ENCODE measurements at regions not wholly inside any gene's neighbourhood (a gene's known extent, or its start where the extent isn't known, plus 50 kb on each side); places are given as distances from the start of the nearest gene placed in this dataset.
A peak's percentile ranks its signal among the peaks of the same experiment; 100 is the strongest.

DNA sequence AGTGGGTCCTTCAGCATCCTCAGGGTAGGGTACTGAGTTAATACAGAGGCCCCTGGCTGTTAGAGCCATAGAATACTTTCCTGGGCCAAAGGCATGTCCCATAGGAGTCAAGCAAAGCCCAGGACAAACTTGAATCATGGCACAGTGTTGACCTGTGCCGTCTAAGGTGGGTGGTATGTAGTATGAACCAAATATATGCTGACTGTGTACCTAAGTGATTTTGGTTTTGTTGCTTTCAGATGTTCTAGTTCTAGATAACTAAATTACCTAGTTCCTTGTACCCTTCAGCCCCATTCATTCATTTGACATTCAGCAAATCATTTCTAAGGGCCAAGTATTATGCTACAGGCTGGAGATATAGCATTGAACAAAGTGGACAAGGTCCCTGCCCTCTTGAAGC, 61.3 kb upstream of the GPRC5B start:
- no peak overlapping the region for H3K27ac ChIP-seq (ENCODE audit: low read depth, low read length)
- no peak overlapping the region for H3K4me2 ChIP-seq (ENCODE audit: insufficient read depth, low read length)
- no peak for DNase-seq (ENCODE audit: insufficient read length, low spot score, missing footprints)
- H3K36me3 ChIP-seq (ENCODE audit: insufficient read depth, low read length): no peaks in the 10 kb centered on the region
- no peak overlapping the region for H3K4me3 ChIP-seq (ENCODE audit: insufficient read depth, low read length)
- no peaks in the 10 kb centered on the region for H3K79me2 ChIP-seq (ENCODE audit: insufficient read depth, low read length)
- no peaks in the 10 kb centered on the region for H3K27me3 ChIP-seq (ENCODE audit: insufficient read depth, low read length)
- H2AFZ ChIP-seq (ENCODE audit: low read length): no peak overlapping the region
- no peaks in the 10 kb centered on the region for H3K4me1 ChIP-seq (ENCODE audit: insufficient read depth, low read length)
- H3K9me3 ChIP-seq (ENCODE audit: low read depth, low read length): no peaks in the 10 kb centered on the region
- no peaks in the 10 kb centered on the region for H4K20me1 ChIP-seq (ENCODE audit: insufficient read depth, low read length)
- no peak for TF ChIP-seq CTCF (IDR thresholded peaks at IDR 0.05; ENCODE audit: extremely low read depth, low read depth, low read length)

GRCh38 chr16:19940195-19940594, 55.5 kb upstream of the GPRC5B start:
- no peaks in the 10 kb centered on the region for H3K27me3 ChIP-seq (ENCODE audit: insufficient read depth, low read length)
- H3K79me2 ChIP-seq (ENCODE audit: insufficient read depth, low read length): no peaks in the 10 kb centered on the region
- no peak overlapping the region for H3K27ac ChIP-seq (ENCODE audit: low read depth, low read length)
- peak; percentile 69 for DNase-seq (ENCODE audit: insufficient read length, low spot score, missing footprints)
- H3K36me3 ChIP-seq (ENCODE audit: insufficient read depth, low read length): no peaks in the 10 kb centered on the region
- TF ChIP-seq CTCF (IDR thresholded peaks at IDR 0.05; ENCODE audit: extremely low read depth, low read depth, low read length): no peak
- no peaks in the 10 kb centered on the region for H4K20me1 ChIP-seq (ENCODE audit: insufficient read depth, low read length)
- peak overlapping the region; percentile 24 for H3K4me2 ChIP-seq (ENCODE audit: insufficient read depth, low read length)
- H3K9me3 ChIP-seq (ENCODE audit: low read depth, low read length): no peaks in the 10 kb centered on the region
- H2AFZ ChIP-seq (ENCODE audit: low read length): no peak overlapping the region
- H3K4me3 ChIP-seq (ENCODE audit: insufficient read depth, low read length): no peak overlapping the region
- peaks cover 6% of the 10 kb centered on the region for H3K4me1 ChIP-seq (ENCODE audit: insufficient read depth, low read length)

DNA sequence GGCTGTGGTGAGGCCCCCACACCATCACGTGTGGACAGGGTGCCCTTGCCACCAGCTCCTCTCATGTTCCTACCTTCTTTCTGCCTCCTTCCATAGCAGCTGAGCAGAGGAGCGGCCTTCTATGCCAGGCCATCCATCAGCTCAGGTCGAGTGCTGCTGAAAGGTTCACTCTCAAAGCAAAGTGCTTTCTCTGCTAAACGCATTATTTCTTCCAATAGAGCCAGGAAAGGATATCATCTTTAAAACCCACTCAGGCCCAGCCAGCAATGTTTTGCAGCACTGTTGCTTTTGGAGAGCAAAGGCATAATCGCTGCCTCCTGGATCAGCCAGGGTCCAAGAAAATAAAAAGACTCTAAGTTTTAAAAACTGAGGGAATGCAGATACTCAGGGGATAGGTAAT, 54.9 kb upstream of the GPRC5B start:
- Histone ChIP-seq H4K20me1 (ENCODE audit: insufficient read depth, low read length) (no peaks in the 10 kb centered on the region), H3K4me2 (ENCODE audit: insufficient read depth, low read length) (peak overlapping the region; percentile 24), H3K9me3 (ENCODE audit: low read depth, low read length) (no peaks in the 10 kb centered on the region), H3K27me3 (ENCODE audit: insufficient read depth, low read length) (no peaks in the 10 kb centered on the region), H3K4me1 (ENCODE audit: insufficient read depth, low read length) (peaks cover 6% of the 10 kb centered on the region), H3K4me3 (ENCODE audit: insufficient read depth, low read length) (no peak overlapping the region), H2AFZ (ENCODE audit: low read length) (no peak overlapping the region), H3K36me3 (ENCODE audit: insufficient read depth, low read length) (no peaks in the 10 kb centered on the region), H3K79me2 (ENCODE audit: insufficient read depth, low read length) (no peaks in the 10 kb centered on the region), H3K27ac (ENCODE audit: low read depth, low read length) (peak overlapping the region; percentile 28)
- no peak for DNase-seq (ENCODE audit: insufficient read length, low spot score, missing footprints)
- no peak for TF ChIP-seq CTCF (IDR thresholded peaks at IDR 0.05; ENCODE audit: extremely low read depth, low read depth, low read length)

DNA sequence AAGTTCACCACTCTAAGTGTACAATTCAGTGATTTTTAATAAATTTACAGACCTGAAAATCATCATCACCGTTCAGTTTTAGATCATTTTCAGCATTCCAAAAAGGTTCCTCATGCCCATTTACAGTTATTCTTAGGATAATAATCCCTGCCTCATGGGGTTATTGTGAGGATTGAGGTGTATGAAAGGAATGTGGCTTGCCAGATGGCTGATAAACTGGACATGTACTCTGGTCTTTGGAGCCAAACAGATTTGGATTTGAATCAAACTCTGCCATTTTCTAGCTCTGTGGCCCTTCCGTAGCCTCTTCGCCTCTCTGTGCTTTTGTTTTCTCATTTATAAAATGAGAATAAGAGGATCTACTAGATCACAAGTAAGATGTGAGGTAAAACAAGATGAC, 53.9 kb upstream of the GPRC5B start:
- no peak overlapping the region for H2AFZ ChIP-seq (ENCODE audit: low read length)
- H3K4me3 ChIP-seq (ENCODE audit: insufficient read depth, low read length): no peak overlapping the region
- no peaks in the 10 kb centered on the region for H3K27me3 ChIP-seq (ENCODE audit: insufficient read depth, low read length)
- no peak for DNase-seq (ENCODE audit: insufficient read length, low spot score, missing footprints)
- peaks cover 6% of the 10 kb centered on the region for H3K4me1 ChIP-seq (ENCODE audit: insufficient read depth, low read length)
- no peak overlapping the region for H3K4me2 ChIP-seq (ENCODE audit: insufficient read depth, low read length)
- no peak overlapping the region for H3K27ac ChIP-seq (ENCODE audit: low read depth, low read length)
- TF ChIP-seq CTCF (IDR thresholded peaks at IDR 0.05; ENCODE audit: extremely low read depth, low read depth, low read length): no peak
- no peaks in the 10 kb centered on the region for H3K36me3 ChIP-seq (ENCODE audit: insufficient read depth, low read length)
- no peaks in the 10 kb centered on the region for H4K20me1 ChIP-seq (ENCODE audit: insufficient read depth, low read length)
- H3K79me2 ChIP-seq (ENCODE audit: insufficient read depth, low read length): no peaks in the 10 kb centered on the region
- no peaks in the 10 kb centered on the region for H3K9me3 ChIP-seq (ENCODE audit: low read depth, low read length)

All from osteoblast (primary cell).